ENCODE measurements at regions not wholly inside any gene's neighbourhood (a gene's known extent, or its start where the extent isn't known, plus 50 kb on each side); places are given as distances from the start of the nearest gene placed in this dataset.

DNA sequence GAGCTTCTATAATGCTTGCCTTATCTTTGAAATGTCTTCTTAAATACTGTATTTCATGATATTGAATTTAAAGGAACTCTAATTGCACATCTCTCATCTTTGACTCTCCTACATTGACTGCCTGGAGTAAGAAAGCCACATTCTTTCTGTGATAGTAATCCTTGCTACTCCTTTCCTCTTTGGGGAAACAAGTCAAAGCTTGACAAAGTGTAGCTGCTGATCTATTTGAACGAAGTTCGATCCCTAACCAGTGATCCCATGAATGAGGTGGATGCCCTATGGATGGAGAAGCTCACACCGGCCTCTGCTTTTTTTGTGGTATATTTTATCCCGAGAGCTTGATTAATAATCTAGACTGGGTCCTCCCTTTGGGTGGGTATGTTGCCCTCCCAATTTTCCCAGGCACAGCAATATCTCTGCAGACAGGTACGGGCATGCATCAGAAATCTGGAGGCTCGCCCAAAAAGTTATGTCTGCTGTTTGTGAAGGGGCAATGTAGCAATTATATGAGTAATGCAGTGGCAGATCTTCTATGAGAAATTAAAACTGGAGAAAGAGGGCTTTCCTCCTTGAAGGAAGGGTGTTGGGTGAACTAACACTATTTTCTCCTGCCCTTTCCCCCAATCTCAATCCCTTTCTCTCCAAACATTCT is 163.0 kb upstream of the FRMD6 start:
- TF ChIP-seq EZH2 (IDR thresholded peaks at IDR 0.05; ENCODE audit: insufficient read depth, poor library complexity, severe bottlenecking) (no peak), EZH2phosphoT487 (IDR thresholded peaks at IDR 0.05; ENCODE audit: insufficient read depth, low read depth) (no peak)
